HepG2 (cell line): ENCODE measurements at regions not wholly inside any gene's neighbourhood (a gene's known extent, or its start where the extent isn't known, plus 50 kb on each side); places are given as distances from the start of the nearest gene placed in this dataset.

Experiments
- ADNP ChIP-seq: sonication (generic); formaldehyde crosslinking; IDR thresholded peaks from 2 replicates; pipeline ENCODE4 v1.4.0; 2020; ENCODE audit warnings: missing genetic modification reagents
- DR1 ChIP-seq: sonication (generic); formaldehyde crosslinking; IDR thresholded peaks from 2 replicates; pipeline ENCODE4 v1.8.0; 2021; ENCODE audit warnings: mild to moderate bottlenecking, missing genetic modification reagents, inconsistent platforms
- HNF4A ChIP-seq: sonication (generic); formaldehyde crosslinking; IDR thresholded peaks from 2 replicates; pipeline ENCODE4 v1.4.0; 2020; ENCODE audit warnings: missing genetic modification reagents
- MEF2D ChIP-seq: sonication (generic); formaldehyde crosslinking; IDR thresholded peaks from 2 replicates; pipeline ENCODE4 v1.5.1; 2020; ENCODE audit warnings: mild to moderate bottlenecking, missing genetic modification reagents
- MEIS1 ChIP-seq: sonication (generic); formaldehyde crosslinking; IDR thresholded peaks from 2 replicates; pipeline ENCODE4 v1.9.0; 2021; ENCODE audit warnings: mild to moderate bottlenecking, missing genetic modification reagents, moderate library complexity, borderline replicate concordance
- MTERF4 ChIP-seq: sonication (generic); formaldehyde crosslinking; IDR thresholded peaks from 2 replicates; pipeline ENCODE4 v1.8.0; 2023; ENCODE audit warnings: mild to moderate bottlenecking, missing genetic modification reagents
- MYNN ChIP-seq: sonication (generic); formaldehyde crosslinking; IDR thresholded peaks from 2 replicates; pipeline ENCODE4 v1.4.0; 2020; ENCODE audit warnings: mild to moderate bottlenecking, low read depth, missing genetic modification reagents
- PAXIP1 ChIP-seq: sonication (generic); formaldehyde crosslinking; conservative IDR thresholded peaks from 2 replicates; pipeline ENCODE4 v1.4.0; 2020; ENCODE audit warnings: mild to moderate bottlenecking, missing genetic modification reagents, moderate library complexity
- PBX2 ChIP-seq: IDR thresholded peaks from 2 replicates; pipeline ENCODE4 v1.6.1; 2016; ENCODE audit warnings: control low read depth
- PPARG ChIP-seq: conservative IDR thresholded peaks from 2 replicates; pipeline ENCODE4 v1.6.1; 2016; ENCODE audit warnings: missing biosample characterization, missing genetic modification reagents
- RERE ChIP-seq: IDR thresholded peaks from 2 replicates; pipeline ENCODE4 v1.6.1; 2016; ENCODE audit warnings: low read depth, missing genetic modification reagents, missing compliant biosample characterization
- RXRB ChIP-seq: IDR thresholded peaks from 2 replicates; pipeline ENCODE4 v1.6.1; 2016; ENCODE audit warnings: borderline replicate concordance, missing genetic modification reagents, missing compliant biosample characterization
- SMC3 ChIP-seq: IDR thresholded peaks from 2 replicates; pipeline ENCODE4 v1.6.1; 2011; ENCODE audit warnings: low read length, improper control_type of control experiment
- TOPORS ChIP-seq: sonication (generic); formaldehyde crosslinking; IDR thresholded peaks from 2 replicates; pipeline ENCODE4 v1.8.0; 2023; ENCODE audit warnings: mild to moderate bottlenecking, missing genetic modification reagents
- ZBTB7A ChIP-seq: sonication (generic); formaldehyde crosslinking; IDR thresholded peaks from 2 replicates; pipeline ENCODE4 v1.8.0; 2022; ENCODE audit warnings: mild to moderate bottlenecking, missing genetic modification reagents
- ZC3H13 ChIP-seq: sonication (generic); formaldehyde crosslinking; IDR thresholded peaks from 2 replicates; pipeline ENCODE4 v1.8.1; 2023; ENCODE audit warnings: mild to moderate bottlenecking, missing genetic modification reagents, moderate library complexity
- ZNF512 ChIP-seq: sonication (generic); formaldehyde crosslinking; IDR thresholded peaks from 2 replicates; pipeline ENCODE4 v1.4.0; 2020; ENCODE audit warnings: mild to moderate bottlenecking, missing genetic modification reagents
- ZNF792 ChIP-seq: IDR thresholded peaks from 2 replicates; pipeline ENCODE4 v1.6.1; 2016
- ZZZ3 ChIP-seq: sonication (generic); formaldehyde crosslinking; IDR thresholded peaks from 2 replicates; pipeline ENCODE4 v1.4.0; 2020; ENCODE audit warnings: missing genetic modification reagents, mild to moderate bottlenecking, borderline replicate concordance

GRCh38 chr1:214124915-214125314 is 137.1 kb downstream of the PROX1 start (continued):
- TF ChIP-seq RERE: no peak
- TF ChIP-seq HNF4A: peak; percentile 43; the same call in 1 of the 2 replicates
- TF ChIP-seq ZNF512 (CRISPR knock-in tag): no peak
- TF ChIP-seq MTERF4 (CRISPR knock-in tag): no peak
- TF ChIP-seq PAXIP1 (CRISPR knock-in tag): peak; percentile 79
- no peak for TF ChIP-seq SMC3
- no peak for TF ChIP-seq TOPORS (CRISPR knock-in tag)
- TF ChIP-seq ZZZ3 (CRISPR knock-in tag): no peak
- TF ChIP-seq PBX2 (CRISPR knock-in tag): no peak
- no peak for TF ChIP-seq ZBTB7A (CRISPR knock-in tag)
- TF ChIP-seq MEIS1 (CRISPR knock-in tag): no peak
- TF ChIP-seq RXRB: peak; percentile 34; the same call in 1 of the 2 replicates
- TF ChIP-seq MEF2D (CRISPR knock-in tag): no peak
- no peak for TF ChIP-seq DR1 (CRISPR knock-in tag)
- TF ChIP-seq ADNP (CRISPR knock-in tag): no peak
- no peak for TF ChIP-seq MYNN (CRISPR knock-in tag)
- TF ChIP-seq ZC3H13 (CRISPR knock-in tag): no peak
- no peak for TF ChIP-seq ZNF792 (CRISPR knock-in tag)
- peak; percentile 55; the same call in 1 of the 2 replicates for TF ChIP-seq PPARG (CRISPR knock-in tag)
